ENCODE measurements at regions not wholly inside any gene's neighbourhood (a gene's known extent, or its start where the extent isn't known, plus 50 kb on each side); places are given as distances from the start of the nearest gene placed in this dataset.
"Not testable (repeated sequence)": the region's sequence is repeated elsewhere in the genome, so short reads cannot be mapped to it uniquely, and the experiment has no call there.

DNA sequence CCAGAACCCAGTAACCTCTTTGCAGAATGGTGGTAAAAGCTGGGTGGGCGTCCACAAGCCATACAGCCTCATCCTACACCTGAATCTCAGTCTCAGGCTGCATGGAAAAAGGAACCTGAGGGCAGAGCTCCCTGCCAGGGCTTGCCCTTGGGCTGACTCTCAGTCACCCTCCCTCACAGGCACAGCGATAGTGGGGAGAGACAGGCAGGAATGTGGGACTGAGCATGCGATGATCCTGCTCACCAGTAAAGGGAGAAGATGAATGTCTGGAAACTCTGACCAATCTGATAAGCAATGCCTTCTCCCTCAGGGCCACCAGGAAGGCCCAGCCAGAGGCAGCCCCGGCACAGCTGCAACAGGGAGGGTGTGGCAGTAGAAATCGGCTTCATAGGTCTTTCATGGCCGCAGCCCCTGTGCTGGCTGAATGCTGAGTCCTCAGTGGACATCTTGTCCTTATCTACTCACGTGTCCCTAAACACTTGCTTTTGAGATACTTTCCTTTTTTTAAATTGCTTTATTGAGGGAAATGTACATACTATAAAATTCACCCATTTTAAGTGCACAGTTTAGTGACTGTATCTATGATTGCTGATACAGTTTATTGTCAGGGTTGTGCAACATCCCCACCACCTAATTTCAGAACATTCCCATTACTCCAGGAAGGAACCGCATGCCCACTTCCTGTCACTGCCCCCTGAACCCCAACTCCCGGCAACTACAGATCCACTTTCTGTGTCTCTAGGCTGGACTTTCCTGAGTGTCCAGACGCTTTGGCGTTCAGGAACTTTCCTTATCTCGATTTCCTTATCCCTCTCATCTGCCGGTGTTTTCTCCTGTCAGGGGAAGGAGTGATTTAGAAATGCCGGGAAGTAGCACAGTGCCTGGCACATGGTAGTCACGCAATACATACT is 258.1 kb downstream of the PCNX1 start:
- DNase-seq (ENCODE audit: low spot score), result no peak

GRCh38 chr14:71166180-71166837 is 259.1 kb downstream of the PCNX1 start:
- peak; percentile 56 for DNase-seq (ENCODE audit: low spot score)

DNA sequence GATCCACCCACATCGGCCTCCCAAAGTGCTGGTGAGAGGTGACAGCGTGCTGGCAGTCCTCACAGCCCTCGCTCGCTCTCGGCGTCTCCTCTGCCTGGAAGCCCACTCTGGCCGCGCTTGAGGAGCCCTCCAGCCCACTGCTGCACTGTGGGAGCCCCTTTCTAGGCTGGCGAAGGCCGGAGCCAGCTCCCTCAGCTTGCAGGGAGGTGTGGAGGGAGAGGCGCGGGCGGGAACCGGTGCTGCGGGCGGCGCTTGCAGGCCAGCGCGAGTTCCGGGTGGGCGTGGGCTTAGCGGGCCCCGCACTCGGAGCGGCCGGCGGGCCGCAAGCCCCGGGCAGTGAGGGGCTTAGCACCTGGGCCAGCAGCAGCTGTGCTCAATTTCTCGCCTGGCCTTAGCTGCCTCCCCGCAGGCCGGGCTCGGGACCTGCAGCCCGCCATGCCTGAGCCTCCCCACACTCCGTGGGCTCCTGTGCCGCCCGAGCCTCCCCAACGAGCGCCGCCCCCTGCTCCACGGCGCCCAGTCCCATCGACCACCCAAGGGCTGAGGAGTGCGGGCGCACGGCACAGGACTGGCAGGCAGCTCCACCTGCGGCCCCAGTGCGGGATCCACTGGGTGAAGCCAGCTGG is 260.2 kb downstream of the PCNX1 start:
- DNase-seq (ENCODE audit: low spot score), result not testable (repeated sequence)

- DNase-seq (ENCODE audit: low spot score), result not testable (repeated sequence)
Measured at GRCh38 chr14:71168161-71168560, 260.9 kb downstream of the PCNX1 start.

DNA sequence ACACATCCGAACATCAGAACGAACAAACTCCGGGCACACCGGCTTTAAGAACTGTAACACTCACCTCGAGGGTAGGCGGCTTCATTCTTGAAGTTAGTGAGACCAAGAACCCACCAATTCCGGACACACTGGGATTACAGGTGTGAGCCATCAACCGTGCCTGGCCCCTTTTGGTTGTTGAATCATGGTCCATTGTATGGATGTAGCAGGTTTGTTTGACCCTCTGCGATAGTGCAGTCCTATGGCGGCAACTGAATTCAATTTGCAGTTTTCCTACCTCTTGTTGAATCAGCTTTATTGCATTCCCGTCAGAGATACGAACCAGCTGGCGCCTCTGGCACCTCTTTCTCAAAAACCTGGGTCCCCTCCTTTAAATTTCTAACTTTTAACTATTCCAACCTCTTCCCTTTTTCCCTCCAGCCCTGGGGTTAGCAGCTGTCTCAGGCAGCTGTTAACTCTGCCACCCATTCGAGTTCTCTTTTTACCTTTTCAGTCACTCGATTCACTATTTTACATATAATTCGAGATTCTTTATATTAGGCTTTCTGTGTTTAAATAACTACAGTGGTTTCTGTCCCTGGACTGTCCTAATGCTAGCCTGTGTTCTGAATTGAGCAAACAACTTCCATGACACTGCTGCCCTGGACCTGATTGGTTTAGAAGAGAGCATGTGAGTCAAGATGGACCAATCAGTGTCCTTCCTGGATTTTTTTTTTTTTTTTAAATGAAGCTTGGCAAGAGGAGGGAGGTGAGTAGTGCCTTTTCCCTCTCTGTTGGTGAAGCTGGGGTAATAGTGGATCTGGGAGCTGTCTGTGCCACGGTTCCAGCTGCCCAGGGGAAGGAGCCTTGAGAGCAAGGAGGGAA is 261.5 kb downstream of the PCNX1 start:
- peak; percentile 3 for DNase-seq (ENCODE audit: low spot score)

DNA sequence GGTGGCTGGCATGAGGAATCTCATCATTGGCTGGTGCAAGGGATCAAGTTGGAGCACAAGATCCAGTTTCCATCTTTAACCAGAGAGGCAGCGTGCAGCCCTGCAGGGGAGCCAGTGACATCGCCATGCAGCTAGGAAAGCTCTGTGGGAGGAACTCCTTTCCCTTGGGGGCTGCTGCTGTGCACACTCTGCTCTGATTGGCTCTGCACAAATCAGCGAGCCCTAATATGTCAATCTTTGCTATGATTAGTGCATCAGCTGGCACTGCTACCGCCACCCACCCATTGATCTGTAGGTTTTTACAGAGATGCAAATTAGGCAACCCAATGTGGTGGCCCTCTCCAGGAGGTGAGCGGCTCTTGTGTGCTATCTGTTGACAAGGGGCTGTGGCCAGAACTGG is 262.6 kb downstream of the PCNX1 start:
- DNase-seq (ENCODE audit: low spot score), result peak; percentile 3

- no peak for DNase-seq (ENCODE audit: low spot score)
Measured at GRCh38 chr14:71175491-71175890, 268.2 kb downstream of the PCNX1 start.

DNA sequence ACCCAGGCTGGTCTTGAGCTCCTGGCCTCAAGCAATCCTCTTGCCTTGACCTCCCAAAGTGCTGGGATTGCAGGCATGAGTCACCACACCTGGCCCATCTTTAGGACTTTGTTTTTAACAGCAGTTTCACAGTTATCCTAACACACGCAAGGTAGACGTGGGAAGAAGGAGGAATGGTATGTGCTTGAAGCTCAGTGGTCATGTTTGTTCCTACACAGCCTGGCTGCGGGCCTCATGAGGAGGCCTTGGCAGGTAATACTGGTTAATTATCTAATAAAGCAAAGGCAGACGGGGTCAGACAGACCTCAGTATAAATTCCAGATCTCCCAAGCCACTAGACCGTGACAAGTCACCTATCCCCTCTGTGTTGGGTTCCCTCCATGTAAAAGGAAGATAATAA is 271.8 kb downstream of the PCNX1 start:
- no peak for DNase-seq (ENCODE audit: low spot score)

- no peak for DNase-seq (ENCODE audit: low spot score)
Measured at GRCh38 chr14:71180397-71180796, 273.1 kb downstream of the PCNX1 start.

DNA sequence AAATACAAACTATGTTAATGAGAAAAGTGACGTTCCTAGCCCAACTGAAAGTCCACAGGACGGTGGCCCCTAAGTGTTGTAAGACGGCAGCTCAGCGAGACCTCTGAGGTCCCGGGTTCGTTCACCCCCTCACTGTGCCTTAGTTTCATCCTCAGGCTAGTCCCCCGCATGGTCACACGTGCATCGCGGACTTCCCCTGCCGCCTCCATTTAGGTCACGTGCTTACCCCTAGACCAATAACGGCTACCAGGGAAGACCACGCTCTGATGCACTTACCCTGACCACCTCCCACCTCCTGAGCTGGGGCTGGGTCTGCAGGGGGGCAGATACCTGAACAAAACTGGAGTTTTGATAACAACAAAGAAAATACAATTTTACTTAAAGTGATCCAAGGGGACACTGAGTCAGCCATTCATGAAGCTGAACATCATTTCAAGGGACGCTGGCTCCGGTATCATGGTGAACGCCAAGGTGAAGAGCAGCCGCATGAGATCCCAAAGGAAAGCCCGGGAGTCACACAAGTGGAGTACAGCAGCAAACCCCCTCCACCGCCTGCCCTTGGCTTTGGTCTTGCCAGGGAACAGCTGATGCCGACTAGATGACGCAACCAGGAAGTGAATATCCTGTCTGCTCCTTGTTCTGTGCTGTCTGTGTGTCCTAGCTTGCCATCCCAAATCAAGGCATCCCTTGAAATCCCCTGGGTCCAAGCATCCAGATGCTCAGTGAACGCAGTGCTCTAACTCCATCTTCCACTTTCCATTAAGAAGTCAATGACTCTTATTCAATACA is 274.1 kb downstream of the PCNX1 start:
- DNase-seq (ENCODE audit: low spot score), result no peak

- DNase-seq (ENCODE audit: low spot score), result no peak
Measured at GRCh38 chr14:71183876-71184689, 276.8 kb downstream of the PCNX1 start.

GRCh38 chr14:71185637-71186036 is 278.4 kb downstream of the PCNX1 start:
- no peak for DNase-seq (ENCODE audit: low spot score)

GRCh38 chr14:71187633-71188356 is 280.5 kb downstream of the PCNX1 start:
- DNase-seq (ENCODE audit: low spot score), result no peak

DNA sequence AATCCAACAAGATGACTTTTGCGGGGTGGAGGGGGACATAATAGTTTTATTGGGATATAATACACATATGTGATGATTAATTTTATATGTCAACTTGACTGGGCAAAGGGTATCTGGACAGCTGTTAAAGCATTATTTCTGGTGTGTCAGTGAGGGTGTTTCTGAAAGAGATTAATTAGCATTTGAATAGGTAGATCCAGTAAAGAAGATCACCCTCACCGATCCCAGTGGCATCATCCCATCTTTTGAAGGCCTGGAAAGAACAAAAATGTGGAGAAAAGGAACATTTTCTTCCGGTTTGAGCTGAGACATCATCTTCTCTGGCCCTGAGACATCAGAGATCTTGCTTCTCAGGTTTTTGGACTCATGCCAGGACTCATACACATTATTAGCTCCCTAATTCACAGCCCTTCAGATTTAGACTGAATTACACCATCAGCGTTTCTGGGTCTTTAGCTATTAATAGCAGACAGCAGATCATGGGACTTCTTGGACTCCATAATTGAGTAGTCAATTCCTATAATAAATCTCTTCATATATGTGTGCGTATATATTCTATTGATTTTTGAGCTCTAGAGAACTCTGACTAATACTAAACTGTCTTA is 283.6 kb downstream of the PCNX1 start:
- no peak for DNase-seq (ENCODE audit: low spot score)

- DNase-seq (ENCODE audit: low spot score), result no peak
Measured at GRCh38 chr14:71193663-71194062, 286.4 kb downstream of the PCNX1 start.

GRCh38 chr14:71194251-71194650 is 287.0 kb downstream of the PCNX1 start:
- DNase-seq (ENCODE audit: low spot score), result no peak

GRCh38 chr14:71196921-71197320 is 289.7 kb downstream of the PCNX1 start:
- DNase-seq (ENCODE audit: low spot score), result no peak

DNA sequence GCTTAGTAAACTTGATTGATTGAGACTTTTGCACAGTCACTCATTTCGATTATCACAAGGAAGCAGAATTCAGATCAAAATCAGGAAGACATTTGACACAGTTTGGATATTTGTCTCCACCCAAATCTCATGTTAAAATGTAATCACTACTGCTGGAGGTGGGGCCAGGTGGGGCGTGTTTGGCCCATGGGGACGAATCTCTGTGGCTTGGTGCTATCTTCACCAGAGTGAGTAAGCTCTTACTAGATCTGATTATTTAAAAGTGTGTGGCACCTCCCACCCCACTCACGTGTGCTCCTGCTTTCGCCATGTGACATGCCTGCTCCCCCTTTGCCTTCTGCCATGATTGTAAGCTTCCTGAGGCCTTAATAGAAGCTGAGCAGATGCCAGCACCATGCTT is 291.4 kb downstream of the PCNX1 start:
- no peak for DNase-seq (ENCODE audit: low spot score)

- no peak for DNase-seq (ENCODE audit: low spot score)
Measured at GRCh38 chr14:71201840-71202239, 294.6 kb downstream of the PCNX1 start.
